HepG2 (cell line): ENCODE measurements at regions not wholly inside any gene's neighbourhood (a gene's known extent, or its start where the extent isn't known, plus 50 kb on each side); places are given as distances from the start of the nearest gene placed in this dataset.

Source experiments
- CTCF ChIP-seq: sonication (generic); formaldehyde crosslinking; IDR thresholded peaks from 2 replicates; pipeline ENCODE4 v1.5.0; 2020; ENCODE audit warnings: mild to moderate bottlenecking, missing genetic modification reagents, moderate library complexity
- JUNB ChIP-seq: sonication (generic); formaldehyde crosslinking; IDR thresholded peaks from 2 replicates; pipeline ENCODE4 v1.8.0; 2022; ENCODE audit warnings: missing genetic modification reagents, mild to moderate bottlenecking, borderline replicate concordance
- MAFK ChIP-seq, 2 experiments: IDR thresholded peaks in 1 of 2; conservative IDR thresholded peaks in 1 of 2; 2 replicates each; pipeline ENCODE4 v1.6.1; 2011; ENCODE audit warnings: improper control_type of control experiment in 2 of 2, low read length in 2 of 2
- NONO ChIP-seq, 2 experiments: fragments of 450-650 bp in 1 of 2; sonication (generic) in 1 of 2; formaldehyde crosslinking in 1 of 2; IDR thresholded peaks in 1 of 2; conservative IDR thresholded peaks in 1 of 2; 2 replicates each; pipeline versions ENCODE4 v1.6.1 to v1.8.0; 2017 to 2022; ENCODE audit warnings: mild to moderate bottlenecking in 1 of 2, missing genetic modification reagents in 1 of 2, moderate library complexity in 1 of 2
- NR2F1 ChIP-seq, 2 experiments: fragments of 450-650 bp in 1 of 2; formaldehyde crosslinking in 1 of 2; IDR thresholded peaks; 2 replicates each; pipeline versions ENCODE4 v1.5.0 to v1.6.1; 2016 to 2020; ENCODE audit warnings: mild to moderate bottlenecking in 1 of 2, missing compliant biosample characterization in 1 of 2, missing genetic modification reagents in 1 of 2, moderate library complexity in 1 of 2
- POLR2AphosphoS5 ChIP-seq: IDR thresholded peaks from 2 replicates; pipeline ENCODE4 v1.6.1; 2012; ENCODE audit warnings: low read depth, low read length
- RAD51 ChIP-seq: fragments of 450-650 bp; IDR thresholded peaks from 2 replicates; pipeline ENCODE4 v1.6.1; 2016; ENCODE audit warnings: borderline replicate concordance
- SIN3A ChIP-seq: IDR thresholded peaks from 2 replicates; pipeline ENCODE4 v1.6.1; 2011; ENCODE audit warnings: low read depth, mild to moderate bottlenecking, control low read depth, low read length, borderline replicate concordance
- SRSF1 ChIP-seq: fragments of 200-400 bp; formaldehyde crosslinking; optimal IDR thresholded peaks from 2 replicates; pipeline ENCODE3; 2017; ENCODE audit warnings: mild to moderate bottlenecking, low read depth, low read length, moderate library complexity
- TCF7 ChIP-seq: sonication (generic); IDR thresholded peaks from 2 replicates; pipeline ENCODE4 v1.6.1; 2016; ENCODE audit warnings: antibody characterized with exemption, low read depth
- ZNF337 ChIP-seq: sonication (generic); formaldehyde crosslinking; IDR thresholded peaks from 2 replicates; pipeline ENCODE4 v1.5.1; 2020; ENCODE audit warnings: missing genetic modification reagents, low read depth, mild to moderate bottlenecking, borderline replicate concordance
- TF ChIP-seq, protein P1 (sequence below): sonication (generic); formaldehyde crosslinking; IDR thresholded peaks from 2 replicates; pipeline ENCODE4 v1.4.0; 2020; ENCODE audit warnings: missing genetic modification reagents, mild to moderate bottlenecking, borderline replicate concordance

GRCh38 chr19:30152510-30153291, 210.7 kb downstream of the URI1 start:
- TF ChIP-seq NR2F1 (CRISPR knock-in tag; IDR thresholded peaks at IDR 0.05) = no peak
- no peak for TF ChIP-seq POLR2AphosphoS5
- TF ChIP-seq NONO (IDR thresholded peaks at IDR 0.05) = no peak
- no peak for TF ChIP-seq NONO (CRISPR knock-in tag; conservative IDR thresholded peaks at IDR 0.05)
- no peak for TF ChIP-seq SIN3A
- no peak for TF ChIP-seq JUNB (CRISPR knock-in tag)
- no peak for TF ChIP-seq ZNF337 (CRISPR knock-in tag)
- TF ChIP-seq TCF7 = no peak
- TF ChIP-seq, protein P1, sequence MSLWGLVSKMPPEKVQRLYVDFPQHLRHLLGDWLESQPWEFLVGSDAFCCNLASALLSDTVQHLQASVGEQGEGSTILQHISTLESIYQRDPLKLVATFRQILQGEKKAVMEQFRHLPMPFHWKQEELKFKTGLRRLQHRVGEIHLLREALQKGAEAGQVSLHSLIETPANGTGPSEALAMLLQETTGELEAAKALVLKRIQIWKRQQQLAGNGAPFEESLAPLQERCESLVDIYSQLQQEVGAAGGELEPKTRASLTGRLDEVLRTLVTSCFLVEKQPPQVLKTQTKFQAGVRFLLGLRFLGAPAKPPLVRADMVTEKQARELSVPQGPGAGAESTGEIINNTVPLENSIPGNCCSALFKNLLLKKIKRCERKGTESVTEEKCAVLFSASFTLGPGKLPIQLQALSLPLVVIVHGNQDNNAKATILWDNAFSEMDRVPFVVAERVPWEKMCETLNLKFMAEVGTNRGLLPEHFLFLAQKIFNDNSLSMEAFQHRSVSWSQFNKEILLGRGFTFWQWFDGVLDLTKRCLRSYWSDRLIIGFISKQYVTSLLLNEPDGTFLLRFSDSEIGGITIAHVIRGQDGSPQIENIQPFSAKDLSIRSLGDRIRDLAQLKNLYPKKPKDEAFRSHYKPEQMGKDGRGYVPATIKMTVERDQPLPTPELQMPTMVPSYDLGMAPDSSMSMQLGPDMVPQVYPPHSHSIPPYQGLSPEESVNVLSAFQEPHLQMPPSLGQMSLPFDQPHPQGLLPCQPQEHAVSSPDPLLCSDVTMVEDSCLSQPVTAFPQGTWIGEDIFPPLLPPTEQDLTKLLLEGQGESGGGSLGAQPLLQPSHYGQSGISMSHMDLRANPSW (CRISPR knock-in tag) = no peak
- TF ChIP-seq CTCF (CRISPR knock-in tag) = no peak
- TF ChIP-seq SRSF1 = no peak
- TF ChIP-seq RAD51 = no peak
- TF ChIP-seq MAFK (conservative IDR thresholded peaks at IDR 0.05 in 1 of 2, IDR thresholded peaks at IDR 0.05 in 1 of 2; ENCODE audit: low read length in 2 of 2) = no peak
